ENCODE measurements at regions not wholly inside any gene's neighbourhood (a gene's known extent, or its start where the extent isn't known, plus 50 kb on each side); places are given as distances from the start of the nearest gene placed in this dataset.

DNA sequence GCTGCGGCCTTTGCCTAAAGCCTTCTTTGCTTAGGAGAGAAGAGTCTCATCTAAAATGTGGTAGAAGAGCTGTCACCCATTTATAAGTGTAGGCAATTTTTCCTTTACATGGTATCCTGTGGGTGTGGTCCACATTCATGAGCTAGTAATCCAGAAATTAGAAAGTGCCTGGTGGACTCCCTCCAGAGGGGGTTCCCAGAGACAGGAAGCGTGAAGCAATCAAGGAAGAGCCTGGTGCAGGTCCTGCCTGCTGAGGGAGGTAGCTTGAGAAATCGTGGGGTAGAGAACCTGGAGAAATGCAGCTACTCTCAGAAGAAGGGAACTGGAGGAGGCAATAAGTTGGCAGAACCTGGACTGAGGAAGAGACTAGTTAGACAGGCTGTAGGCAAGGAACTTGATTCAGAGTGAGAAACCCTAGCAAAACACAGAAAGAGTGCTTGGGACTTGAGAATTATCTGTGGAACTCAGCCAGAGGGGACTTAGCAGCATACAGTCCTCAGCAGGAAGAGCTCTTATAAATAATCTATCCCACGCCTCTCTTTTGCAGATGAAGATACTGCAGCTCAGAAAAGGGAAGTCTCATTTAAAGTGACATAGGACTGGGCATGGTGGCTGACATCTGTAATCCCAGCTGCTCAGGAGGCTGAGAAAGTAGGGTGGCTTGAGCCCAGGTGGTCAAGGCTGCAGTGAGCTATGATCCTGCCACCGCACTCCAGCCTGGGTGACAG lies 182.4 kb upstream of the CCND2 start:
- DNase-seq (ENCODE audit: low read depth in 4 of 6, low spot score in 6 of 6): no peak
- H3K4me3 ChIP-seq (ENCODE audit: low read depth, low read length): no peak overlapping the region
- no peaks in the 10 kb centered on the region for H3K27me3 ChIP-seq (ENCODE audit: control insufficient read depth, insufficient read depth, low read length)
- WGBS (ENCODE audit: insufficient coverage): 88% methylated on average over 3 of the region's 5 CpGs
- no peaks in the 10 kb centered on the region for H3K9me3 ChIP-seq (ENCODE audit: control insufficient read depth, insufficient read depth, low read length)
- H3K27ac ChIP-seq (ENCODE audit: low read depth, low read length): no peak overlapping the region
- H3K4me1 ChIP-seq (ENCODE audit: control insufficient read depth, insufficient read depth, low read length): no peaks in the 10 kb centered on the region
- H3K36me3 ChIP-seq (ENCODE audit: control insufficient read depth, insufficient read depth, low read length): no peaks in the 10 kb centered on the region

DNA sequence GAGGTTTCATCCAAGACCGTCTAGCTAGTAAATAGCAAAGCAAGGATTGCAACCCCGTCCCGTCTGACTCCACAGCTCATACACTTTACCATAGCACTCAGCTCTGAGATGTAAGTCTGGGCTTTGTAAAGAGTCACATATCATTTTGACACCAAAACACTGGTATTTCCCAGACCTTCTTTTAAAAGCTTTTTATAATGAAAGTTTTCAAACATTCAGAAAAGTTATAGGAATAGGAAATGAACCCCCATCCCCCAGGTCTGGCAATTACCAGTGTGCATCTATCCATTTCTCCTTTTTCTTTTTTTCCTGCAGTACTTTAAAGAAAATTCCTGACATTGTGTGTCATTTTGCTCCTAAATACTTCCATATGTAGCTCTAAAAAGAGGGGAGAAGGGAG lies 183.6 kb upstream of the CCND2 start:
- no peaks in the 10 kb centered on the region for H3K4me1 ChIP-seq (ENCODE audit: control insufficient read depth, insufficient read depth, low read length)
- DNase-seq (ENCODE audit: low read depth in 4 of 6, low spot score in 6 of 6): no peak
- H3K36me3 ChIP-seq (ENCODE audit: control insufficient read depth, insufficient read depth, low read length): no peaks in the 10 kb centered on the region
- H3K27me3 ChIP-seq (ENCODE audit: control insufficient read depth, insufficient read depth, low read length): no peaks in the 10 kb centered on the region
- no CpG with 5 or more reads among the region's 3 CpGs for WGBS (ENCODE audit: insufficient coverage)
- H3K4me3 ChIP-seq (ENCODE audit: low read depth, low read length): no peak overlapping the region
- H3K27ac ChIP-seq (ENCODE audit: low read depth, low read length): no peak overlapping the region
- H3K9me3 ChIP-seq (ENCODE audit: control insufficient read depth, insufficient read depth, low read length): no peaks in the 10 kb centered on the region

DNA sequence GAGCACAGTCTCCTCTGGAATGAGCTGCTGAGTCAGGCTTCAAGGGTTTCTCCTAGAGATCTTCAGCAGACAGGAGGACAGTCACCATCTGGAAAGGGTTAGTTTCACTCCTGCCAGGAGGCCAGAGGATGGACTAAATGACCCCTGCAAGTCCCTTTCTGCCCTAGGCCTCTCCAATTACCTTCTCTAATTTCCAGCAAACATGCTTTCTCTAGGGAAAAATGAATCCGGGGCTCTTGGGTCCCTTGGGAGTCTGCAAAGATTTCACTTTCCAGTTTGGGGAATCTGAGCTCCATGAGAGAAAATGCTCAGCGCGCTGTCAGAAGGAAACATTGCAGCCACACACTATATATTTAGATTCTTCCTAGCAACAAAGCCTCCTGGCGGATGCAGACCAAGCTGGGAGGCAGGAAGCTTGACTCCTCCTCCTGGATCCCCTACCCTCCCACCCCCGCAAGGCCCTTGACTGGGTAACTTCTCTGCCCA lies 184.4 kb upstream of the CCND2 start:
- DNase-seq (ENCODE audit: low read depth in 4 of 6, low spot score in 6 of 6): peak in 1 of 6 donors; percentile 25

DNA sequence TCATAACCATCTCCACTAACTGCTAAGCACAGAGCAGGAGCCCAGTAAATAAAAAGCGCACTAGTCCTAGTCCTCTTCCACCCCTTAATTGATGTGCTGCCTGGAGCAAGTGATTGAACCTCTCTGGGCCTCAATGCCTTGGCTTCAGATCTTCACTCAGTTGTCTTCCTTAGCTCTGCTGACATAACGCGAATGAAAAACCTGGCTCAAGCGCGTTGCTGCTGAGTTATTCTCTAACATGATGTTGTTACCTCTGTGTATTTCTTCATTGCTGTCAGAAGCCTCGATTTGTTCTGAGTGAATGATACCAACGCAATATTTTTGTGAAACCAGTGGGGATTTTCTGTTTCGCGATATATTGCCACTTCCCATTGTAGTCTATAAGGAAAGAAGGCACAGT lies 185.1 kb upstream of the CCND2 start:
- Histone ChIP-seq H3K9me3 (ENCODE audit: control insufficient read depth, insufficient read depth, low read length) (no peaks in the 10 kb centered on the region), H3K27me3 (ENCODE audit: control insufficient read depth, insufficient read depth, low read length) (no peaks in the 10 kb centered on the region), H3K27ac (ENCODE audit: low read depth, low read length) (no peak overlapping the region), H3K36me3 (ENCODE audit: control insufficient read depth, insufficient read depth, low read length) (no peaks in the 10 kb centered on the region), H3K4me3 (ENCODE audit: low read depth, low read length) (no peak overlapping the region), H3K4me1 (ENCODE audit: control insufficient read depth, insufficient read depth, low read length) (no peaks in the 10 kb centered on the region)
- WGBS (ENCODE audit: insufficient coverage): 96% methylated on average over 5 of the region's 9 CpGs
- DNase-seq (ENCODE audit: low read depth in 4 of 6, low spot score in 6 of 6): peak in 1 of 6 donors; percentile 22

More for the DNA sequence above, 184.4 kb upstream of the CCND2 start:
- WGBS (ENCODE audit: insufficient coverage): 56% methylated on average over 2 of the region's 5 CpGs
- H3K27me3 ChIP-seq (ENCODE audit: control insufficient read depth, insufficient read depth, low read length): no peaks in the 10 kb centered on the region
- peak overlapping the region; percentile 8 for H3K27ac ChIP-seq (ENCODE audit: low read depth, low read length)
- no peaks in the 10 kb centered on the region for H3K9me3 ChIP-seq (ENCODE audit: control insufficient read depth, insufficient read depth, low read length)
- no peak overlapping the region for H3K4me3 ChIP-seq (ENCODE audit: low read depth, low read length)
- H3K36me3 ChIP-seq (ENCODE audit: control insufficient read depth, insufficient read depth, low read length): no peaks in the 10 kb centered on the region
- no peaks in the 10 kb centered on the region for H3K4me1 ChIP-seq (ENCODE audit: control insufficient read depth, insufficient read depth, low read length)

DNA sequence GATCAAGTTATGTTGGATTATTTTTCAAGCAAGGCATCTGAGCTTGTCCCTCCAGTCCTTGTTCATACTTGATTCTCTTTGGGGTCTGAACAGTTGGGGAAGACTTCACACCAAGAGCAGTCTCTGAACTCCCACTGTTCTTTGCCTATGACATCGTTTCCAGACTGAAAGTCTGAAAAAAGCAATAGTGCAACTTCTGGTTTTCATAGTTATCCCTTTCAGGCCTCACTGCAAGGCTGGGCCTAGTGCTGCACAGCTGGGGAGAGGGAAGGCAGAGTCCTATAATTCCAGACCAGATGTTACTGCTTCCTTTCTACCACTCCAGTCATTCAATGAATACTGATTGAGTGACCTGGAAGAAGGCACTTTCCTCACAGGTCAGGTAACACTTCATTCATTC lies 187.1 kb upstream of the CCND2 start:
- DNase-seq (ENCODE audit: low read depth in 4 of 6, low spot score in 6 of 6): no peak
- H3K27ac ChIP-seq (ENCODE audit: low read depth, low read length): no peak overlapping the region
- no CpG with 5 or more reads among the region's 1 CpG for WGBS (ENCODE audit: insufficient coverage)
- no peaks in the 10 kb centered on the region for H3K27me3 ChIP-seq (ENCODE audit: control insufficient read depth, insufficient read depth, low read length)
- H3K4me3 ChIP-seq (ENCODE audit: low read depth, low read length): no peak overlapping the region
- no peaks in the 10 kb centered on the region for H3K4me1 ChIP-seq (ENCODE audit: control insufficient read depth, insufficient read depth, low read length)
- no peaks in the 10 kb centered on the region for H3K9me3 ChIP-seq (ENCODE audit: control insufficient read depth, insufficient read depth, low read length)
- no peaks in the 10 kb centered on the region for H3K36me3 ChIP-seq (ENCODE audit: control insufficient read depth, insufficient read depth, low read length)

DNA sequence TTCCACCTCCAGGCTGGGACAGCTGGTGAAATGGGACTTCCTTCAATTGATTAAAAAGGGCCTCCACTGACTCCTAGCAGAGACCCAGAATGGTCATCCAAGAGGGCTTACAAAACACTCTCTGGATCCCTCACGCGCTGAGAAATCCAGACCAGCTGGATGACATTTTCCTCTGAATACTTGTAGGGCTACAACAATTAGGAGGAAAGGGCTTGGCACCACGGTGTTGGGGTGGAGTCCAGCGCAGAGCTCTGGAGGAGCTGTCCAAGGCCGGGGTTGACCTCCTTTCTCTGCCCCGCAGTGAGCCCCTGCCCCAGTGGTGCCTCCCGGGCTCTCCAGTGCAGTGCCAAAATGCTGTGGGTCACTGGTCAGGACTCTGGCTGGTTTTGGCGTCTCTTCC lies 189.0 kb upstream of the CCND2 start:
- no peaks in the 10 kb centered on the region for H3K27me3 ChIP-seq (ENCODE audit: control insufficient read depth, insufficient read depth, low read length)
- H3K9me3 ChIP-seq (ENCODE audit: control insufficient read depth, insufficient read depth, low read length): no peaks in the 10 kb centered on the region
- 80% methylated on average over 8 of the region's 8 CpGs for WGBS (ENCODE audit: insufficient coverage)
- no peaks in the 10 kb centered on the region for H3K36me3 ChIP-seq (ENCODE audit: control insufficient read depth, insufficient read depth, low read length)
- DNase-seq (ENCODE audit: low read depth in 4 of 6, low spot score in 6 of 6): no peak
- no peak overlapping the region for H3K4me3 ChIP-seq (ENCODE audit: low read depth, low read length)
- no peaks in the 10 kb centered on the region for H3K4me1 ChIP-seq (ENCODE audit: control insufficient read depth, insufficient read depth, low read length)
- no peak overlapping the region for H3K27ac ChIP-seq (ENCODE audit: low read depth, low read length)

DNA sequence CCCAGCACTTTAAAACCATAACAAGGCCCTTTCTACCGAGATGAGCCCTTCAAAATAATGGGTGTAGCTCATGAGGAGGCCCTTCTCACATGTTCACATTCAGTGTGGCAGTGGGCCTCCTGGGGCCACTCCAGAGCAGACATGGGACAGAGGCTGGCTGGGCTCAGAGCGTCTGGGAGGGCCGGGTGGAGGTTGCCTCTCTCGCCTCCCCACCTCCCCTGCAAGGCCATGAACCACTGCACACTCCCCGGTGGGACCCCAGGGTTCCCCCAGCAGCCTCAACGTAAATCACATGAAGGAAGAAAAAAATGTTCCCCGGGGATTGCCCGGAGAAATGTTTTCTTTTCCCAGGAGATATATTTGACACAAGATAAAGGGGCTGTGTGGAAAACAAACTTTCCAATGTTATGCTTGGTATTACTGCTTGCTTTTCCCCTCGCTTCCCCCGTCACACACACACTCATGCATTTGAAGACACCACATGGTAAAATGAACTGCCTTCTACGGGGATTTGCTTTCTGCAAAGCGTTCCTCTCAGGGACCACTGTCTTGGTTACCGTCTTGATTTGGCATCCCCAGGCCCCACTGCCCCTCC lies 190.7 kb upstream of the CCND2 start:
- Histone ChIP-seq H3K27ac (ENCODE audit: low read depth, low read length) (no peak overlapping the region), H3K9me3 (ENCODE audit: control insufficient read depth, insufficient read depth, low read length) (no peaks in the 10 kb centered on the region), H3K36me3 (ENCODE audit: control insufficient read depth, insufficient read depth, low read length) (no peaks in the 10 kb centered on the region), H3K4me3 (ENCODE audit: low read depth, low read length) (no peak overlapping the region), H3K4me1 (ENCODE audit: control insufficient read depth, insufficient read depth, low read length) (no peaks in the 10 kb centered on the region), H3K27me3 (ENCODE audit: control insufficient read depth, insufficient read depth, low read length) (no peaks in the 10 kb centered on the region)
- WGBS (ENCODE audit: insufficient coverage): 39% methylated on average over 8 of the region's 13 CpGs
- peak in 1 of 6 donors; percentile 23 for DNase-seq (ENCODE audit: low read depth in 4 of 6, low spot score in 6 of 6)

DNA sequence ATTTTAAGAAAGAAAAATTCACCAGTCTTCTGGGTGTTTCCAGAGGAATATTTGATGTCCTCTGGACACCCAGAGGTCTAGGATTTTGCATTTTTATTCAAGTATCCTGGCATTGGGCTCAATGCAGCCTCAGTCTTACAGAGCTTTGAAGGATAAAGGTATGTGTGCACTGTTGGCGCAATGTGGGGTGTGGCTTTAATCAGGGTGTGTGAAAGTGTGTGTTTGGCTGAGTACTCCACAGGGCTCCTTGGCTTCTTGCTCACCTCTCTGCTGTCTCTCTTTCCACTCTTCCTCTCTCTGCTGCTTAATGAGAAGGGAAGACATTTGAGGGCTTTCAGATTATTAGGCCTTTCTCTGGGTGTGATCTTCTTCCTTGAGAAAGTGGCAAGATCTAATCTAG lies 193.3 kb upstream of the CCND2 start:
- H3K27me3 ChIP-seq (ENCODE audit: control insufficient read depth, insufficient read depth, low read length): no peaks in the 10 kb centered on the region
- no peak overlapping the region for H3K27ac ChIP-seq (ENCODE audit: low read depth, low read length)
- DNase-seq (ENCODE audit: low read depth in 4 of 6, low spot score in 6 of 6): no peak
- H3K4me3 ChIP-seq (ENCODE audit: low read depth, low read length): no peak overlapping the region
- no peaks in the 10 kb centered on the region for H3K4me1 ChIP-seq (ENCODE audit: control insufficient read depth, insufficient read depth, low read length)
- no CpG with 5 or more reads among the region's 1 CpG for WGBS (ENCODE audit: insufficient coverage)
- no peaks in the 10 kb centered on the region for H3K9me3 ChIP-seq (ENCODE audit: control insufficient read depth, insufficient read depth, low read length)
- H3K36me3 ChIP-seq (ENCODE audit: control insufficient read depth, insufficient read depth, low read length): no peaks in the 10 kb centered on the region

DNA sequence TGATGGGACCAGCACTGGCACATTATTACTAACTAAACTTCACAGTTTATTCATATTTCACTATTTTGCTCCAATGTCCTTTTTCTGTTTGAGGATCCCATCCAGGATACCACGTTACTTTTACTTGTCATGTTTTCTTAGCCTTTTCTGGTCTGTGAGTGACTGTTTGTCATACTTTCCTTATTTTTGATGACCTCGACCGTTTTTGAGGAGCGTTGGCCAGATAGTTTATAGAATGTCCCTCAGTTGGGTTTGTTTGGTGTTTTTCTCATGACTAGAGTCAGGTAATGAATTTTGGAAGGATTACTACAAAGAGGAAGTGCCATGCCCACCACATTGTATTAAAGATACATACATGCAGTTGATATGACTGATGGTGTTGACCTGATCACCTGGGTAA lies 199.4 kb upstream of the CCND2 start:
- H3K4me1 ChIP-seq (ENCODE audit: control insufficient read depth, insufficient read depth, low read length): no peaks in the 10 kb centered on the region
- DNase-seq (ENCODE audit: low read depth in 4 of 6, low spot score in 6 of 6): no peak
- no peak overlapping the region for H3K4me3 ChIP-seq (ENCODE audit: low read depth, low read length)
- no peaks in the 10 kb centered on the region for H3K36me3 ChIP-seq (ENCODE audit: control insufficient read depth, insufficient read depth, low read length)
- no peak overlapping the region for H3K27ac ChIP-seq (ENCODE audit: low read depth, low read length)
- no peaks in the 10 kb centered on the region for H3K9me3 ChIP-seq (ENCODE audit: control insufficient read depth, insufficient read depth, low read length)
- WGBS (ENCODE audit: insufficient coverage): 94% methylated on average over 3 of the region's 4 CpGs
- no peaks in the 10 kb centered on the region for H3K27me3 ChIP-seq (ENCODE audit: control insufficient read depth, insufficient read depth, low read length)

DNA sequence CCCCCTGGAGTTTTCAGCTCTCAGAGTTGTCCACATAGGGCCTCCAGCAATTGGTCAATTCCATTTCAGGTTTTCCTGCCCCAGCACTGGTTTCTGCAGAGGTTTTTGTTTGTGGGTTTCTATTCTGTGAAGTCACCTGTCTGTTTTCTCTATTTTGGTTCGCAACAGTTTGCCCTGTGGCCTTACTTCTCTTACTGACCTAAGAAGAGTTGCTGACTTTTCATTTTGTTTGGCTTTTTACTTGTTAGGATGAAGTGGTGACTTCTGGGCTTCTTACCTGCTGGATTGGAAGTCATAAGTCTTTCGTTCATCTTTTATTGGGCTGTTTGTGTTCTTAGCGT lies 196.4 kb upstream of the PARP11 start:
- no peak for DNase-seq (ENCODE audit: low read depth in 4 of 6, low spot score in 6 of 6)
- Histone ChIP-seq H3K27ac (ENCODE audit: low read depth, low read length) (no peak overlapping the region), H3K27me3 (ENCODE audit: control insufficient read depth, insufficient read depth, low read length) (no peaks in the 10 kb centered on the region), H3K4me1 (ENCODE audit: control insufficient read depth, insufficient read depth, low read length) (no peaks in the 10 kb centered on the region), H3K9me3 (ENCODE audit: control insufficient read depth, insufficient read depth, low read length) (no peaks in the 10 kb centered on the region), H3K4me3 (ENCODE audit: low read depth, low read length) (no peak overlapping the region), H3K36me3 (ENCODE audit: control insufficient read depth, insufficient read depth, low read length) (no peaks in the 10 kb centered on the region)
- WGBS (ENCODE audit: insufficient coverage): no CpG with 5 or more reads among the region's 3 CpGs

All from spinal cord (tissue), 9 donors.